IPS-20b (cell line): ENCODE measurements at regions not wholly inside any gene's neighbourhood (a gene's known extent, or its start where the extent isn't known, plus 50 kb on each side); places are given as distances from the start of the nearest gene placed in this dataset.
A peak's percentile ranks its signal among the peaks of the same experiment; 100 is the strongest.

Experiments
- H3K27ac ChIP-seq: one replicate; pipeline ENCODE4 v1.5.1; 2013; ENCODE audit warnings: low read length
- H3K27me3 ChIP-seq: 2 replicates; pipeline ENCODE4 v1.6.1; 2013; ENCODE audit warnings: mild to moderate bottlenecking, low read length, inconsistent platforms; ENCODE audit not compliant: insufficient read depth
- H3K36me3 ChIP-seq: 2 replicates; pipeline ENCODE4 v1.6.1; 2013; ENCODE audit warnings: low read depth, mild to moderate bottlenecking, inconsistent platforms, low read length, moderate library complexity; ENCODE audit not compliant: insufficient read depth
- H3K4me1 ChIP-seq: 2 replicates; pipeline ENCODE4 v1.6.1; 2013; ENCODE audit warnings: mild to moderate bottlenecking, control low read depth, inconsistent platforms, low read length, moderate library complexity; ENCODE audit not compliant: insufficient read depth
- H3K4me3 ChIP-seq: 2 replicates; pipeline ENCODE4 v1.5.1; 2013; ENCODE audit warnings: mild to moderate bottlenecking, low read length, inconsistent platforms
- H3K9ac ChIP-seq: 2 replicates; pipeline ENCODE4 v1.6.1; 2013; ENCODE audit warnings: low read depth, mild to moderate bottlenecking, inconsistent platforms, low read length, moderate library complexity
- H3K9me3 ChIP-seq: 2 replicates; pipeline ENCODE4 v1.6.1; 2013; ENCODE audit warnings: mild to moderate bottlenecking, low read depth, low read length, inconsistent platforms; ENCODE audit not compliant: insufficient read depth

DNA sequence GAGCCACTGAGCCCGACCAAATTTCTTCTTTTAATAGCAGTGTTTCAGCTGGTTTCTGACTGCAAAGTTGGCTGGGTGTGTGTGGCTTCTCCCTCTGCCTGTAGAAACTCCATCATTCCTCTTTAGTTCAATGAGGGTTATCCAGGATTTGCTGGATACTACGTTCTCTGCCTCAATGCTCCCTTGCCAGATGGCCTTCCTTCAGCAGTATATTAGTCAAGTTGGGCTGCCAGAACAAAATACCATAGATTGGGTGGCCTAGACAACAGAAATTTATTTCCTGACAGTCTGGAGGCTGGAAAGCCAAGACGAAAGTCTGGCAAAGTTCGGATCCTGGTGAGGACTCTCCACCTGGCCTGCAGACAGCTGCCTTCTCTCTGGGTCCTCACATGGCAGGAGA lies 103.7 kb downstream of the NOG start:
- Histone ChIP-seq H3K36me3 (no peaks in the 10 kb centered on the region), H3K9me3 (no peaks in the 10 kb centered on the region), H3K4me1 (peaks cover 5% of the 10 kb centered on the region; the same call in 1 of the 2 replicates), H3K27me3 (no peaks in the 10 kb centered on the region), H3K9ac (no peak overlapping the region), H3K27ac (no peak overlapping the region), H3K4me3 (no peak overlapping the region)

DNA sequence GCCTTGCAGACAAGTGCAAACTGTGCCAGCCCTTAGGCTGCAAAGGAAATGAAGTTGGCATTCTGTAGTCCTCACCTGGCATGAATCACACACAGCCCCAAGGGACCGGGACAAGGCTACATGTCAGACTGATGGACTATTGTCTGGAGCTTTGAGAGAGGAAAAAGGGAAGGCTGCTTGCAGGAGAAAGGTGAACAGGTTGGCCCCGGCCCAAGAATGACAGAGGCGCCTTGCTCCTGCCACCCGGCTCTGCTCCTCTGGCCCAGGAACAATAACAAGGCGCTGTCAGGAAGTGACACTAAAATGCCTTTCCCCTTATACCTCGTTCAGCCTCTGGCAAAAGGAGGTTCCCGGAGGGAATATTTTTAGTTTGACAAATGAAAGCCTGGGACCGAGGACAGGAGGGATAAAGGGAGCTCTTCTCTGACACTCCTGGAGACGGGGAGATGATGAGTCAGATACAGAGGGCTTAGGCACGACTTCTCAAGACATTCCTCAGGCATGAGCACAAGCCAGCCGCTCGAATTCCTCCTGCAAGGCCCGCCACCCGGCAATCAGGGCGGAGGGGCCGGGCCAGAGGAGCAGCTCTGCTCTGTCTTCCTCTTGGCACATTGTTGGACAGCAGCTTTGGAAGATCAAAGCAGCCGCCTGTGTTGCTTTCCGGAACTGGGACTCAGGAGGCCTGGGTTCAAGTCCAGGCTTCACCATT lies 105.8 kb downstream of the NOG start:
- Histone ChIP-seq H3K9ac (no peak overlapping the region), H3K4me1 (peaks cover 5% of the 10 kb centered on the region; the same call in 1 of the 2 replicates), H3K9me3 (no peaks in the 10 kb centered on the region), H3K36me3 (no peaks in the 10 kb centered on the region), H3K4me3 (no peak overlapping the region), H3K27ac (no peak overlapping the region), H3K27me3 (no peaks in the 10 kb centered on the region)

DNA sequence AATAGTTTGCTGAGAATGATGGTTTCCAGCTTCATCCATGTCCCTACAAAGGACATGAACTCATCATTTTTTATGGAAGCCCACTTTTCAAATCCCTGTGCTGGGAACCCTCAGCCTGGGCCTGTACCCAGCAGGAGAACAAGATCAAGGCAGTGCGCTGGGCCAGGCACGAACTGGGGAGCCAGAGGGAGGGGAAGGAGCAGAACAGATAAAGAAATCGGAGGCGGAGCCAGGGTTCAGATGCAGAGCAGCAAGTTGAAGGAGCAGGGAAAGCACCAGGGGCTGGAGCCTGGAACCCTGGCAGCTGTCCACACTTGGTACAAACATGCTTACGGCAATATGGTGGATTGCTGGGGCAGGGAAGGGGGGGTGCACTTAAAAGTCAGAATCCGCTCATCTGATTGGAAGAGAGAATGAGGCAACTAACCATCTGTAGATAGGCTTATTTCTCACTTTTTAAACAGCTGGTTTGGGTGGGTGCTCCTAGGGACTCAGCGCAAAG lies 107.5 kb downstream of the NOG start:
- H3K27me3 ChIP-seq: no peaks in the 10 kb centered on the region
- no peaks in the 10 kb centered on the region for H3K36me3 ChIP-seq
- no peak overlapping the region for H3K9ac ChIP-seq
- H3K9me3 ChIP-seq: no peaks in the 10 kb centered on the region
- H3K4me3 ChIP-seq: no peak overlapping the region
- H3K4me1 ChIP-seq: peaks cover 5% of the 10 kb centered on the region; the same call in 1 of the 2 replicates
- no peak overlapping the region for H3K27ac ChIP-seq

DNA sequence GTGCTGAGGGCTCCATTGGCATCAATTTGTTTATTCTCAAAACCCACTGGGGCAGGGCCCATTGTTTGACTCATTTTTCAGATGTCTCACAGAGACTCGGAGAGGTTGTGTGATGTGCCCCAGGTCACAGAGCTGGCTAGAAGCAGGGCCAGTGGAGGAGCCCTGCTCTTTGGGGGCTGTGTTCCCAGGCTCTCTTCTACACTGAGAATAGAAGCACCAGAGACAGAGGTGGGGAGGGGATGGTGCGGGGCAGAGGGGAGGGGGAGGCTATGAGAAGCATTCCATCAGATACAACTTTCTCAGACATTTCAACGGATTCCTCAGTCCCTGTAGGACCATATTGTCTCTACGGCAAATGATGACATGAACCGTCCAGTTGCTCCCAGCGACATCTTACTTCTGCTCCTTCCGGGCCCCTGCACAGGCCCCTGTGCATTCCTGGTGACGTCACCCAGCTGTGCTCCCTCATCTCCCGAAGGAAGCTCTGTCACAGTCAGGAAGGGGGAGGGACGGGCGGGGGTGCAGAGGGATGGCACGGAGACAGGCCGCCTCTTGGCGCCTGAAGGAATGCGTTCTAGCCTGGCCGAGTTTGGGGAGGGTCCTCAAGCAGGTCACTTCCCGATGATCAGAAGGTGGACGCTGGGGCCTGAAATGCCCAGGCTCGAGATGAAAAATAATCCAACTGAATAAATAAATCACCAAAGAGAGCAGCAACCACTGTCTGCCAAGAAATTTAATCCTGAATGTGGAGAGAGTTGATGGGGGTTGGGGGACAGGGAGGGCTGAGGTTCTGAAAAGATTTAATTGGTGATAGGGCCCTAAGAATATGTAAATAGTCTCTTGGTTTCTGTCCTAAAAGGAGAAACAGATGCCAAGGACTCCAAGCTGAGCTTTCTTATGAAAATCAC lies 114.1 kb downstream of the NOG start:
- Histone ChIP-seq H3K9me3 (no peaks in the 10 kb centered on the region), H3K4me1 (peaks cover 14% of the 10 kb centered on the region; the same call in 1 of the 2 replicates), H3K4me3 (peak overlapping the region; percentile 48; the same call in 1 of the 2 replicates), H3K36me3 (no peaks in the 10 kb centered on the region), H3K27ac (no peak overlapping the region), H3K27me3 (no peaks in the 10 kb centered on the region), H3K9ac (peak overlapping the region; percentile 30; the same call in 1 of the 2 replicates)

DNA sequence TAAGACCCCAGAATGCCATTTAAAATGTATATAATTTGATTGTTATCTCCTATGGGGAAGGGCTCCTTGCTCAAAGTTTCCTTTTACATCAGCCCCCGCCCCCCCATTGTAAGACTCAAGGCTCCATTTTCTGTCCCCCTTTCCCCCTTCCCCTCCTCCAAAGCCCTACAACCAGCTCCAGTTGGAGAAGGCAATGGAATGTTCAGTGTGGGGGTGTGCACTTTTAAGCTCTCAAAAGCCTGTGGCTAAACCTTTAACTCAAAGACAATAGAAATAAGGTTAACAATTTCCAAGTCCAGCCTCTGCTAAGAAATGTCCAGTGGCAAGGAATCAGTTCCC lies 114.7 kb downstream of the NOG start:
- Histone ChIP-seq H3K4me3 (peak overlapping the region; percentile 48; the same call in 1 of the 2 replicates), H3K9me3 (no peaks in the 10 kb centered on the region), H3K27ac (no peak overlapping the region), H3K4me1 (peaks cover 14% of the 10 kb centered on the region; the same call in 1 of the 2 replicates), H3K27me3 (no peaks in the 10 kb centered on the region), H3K36me3 (no peaks in the 10 kb centered on the region), H3K9ac (peak overlapping the region; percentile 30; the same call in 1 of the 2 replicates)

DNA sequence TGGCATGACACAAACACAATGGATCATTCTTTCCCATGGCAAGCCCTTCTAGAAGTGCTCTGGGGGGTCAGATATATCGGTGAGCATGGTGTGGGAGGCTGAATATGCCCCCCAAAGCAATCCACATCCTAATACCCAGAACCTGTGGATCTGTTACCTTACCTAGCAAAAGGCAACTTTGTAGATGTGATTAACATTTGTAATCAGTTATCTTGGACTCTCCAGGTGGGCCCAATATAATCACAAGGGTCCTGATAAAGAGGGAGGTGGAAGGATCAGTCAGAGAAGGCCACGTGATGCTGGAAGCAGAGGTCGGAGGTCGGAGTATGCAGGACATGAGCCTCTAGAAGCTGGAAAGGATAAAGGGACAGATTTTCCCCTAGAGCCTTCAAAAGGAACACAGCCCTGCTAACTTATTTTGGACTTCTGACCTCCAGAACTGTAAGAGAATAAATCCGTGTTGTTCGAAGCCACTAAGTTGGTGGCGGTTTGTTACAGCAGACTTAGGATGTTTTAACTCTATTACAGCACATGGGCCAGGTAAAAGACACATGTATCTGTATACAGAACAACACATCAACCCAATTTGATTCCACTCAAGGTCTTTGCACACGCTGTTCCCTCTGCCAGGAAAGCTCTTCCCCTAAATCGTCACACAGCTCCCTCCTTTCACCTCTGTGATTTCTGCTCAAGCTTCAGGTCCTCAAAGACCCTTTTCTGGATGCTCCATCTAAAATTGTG lies 115.3 kb downstream of the NOG start:
- Histone ChIP-seq H3K27ac (no peak overlapping the region), H3K27me3 (no peaks in the 10 kb centered on the region), H3K36me3 (no peaks in the 10 kb centered on the region)

DNA sequence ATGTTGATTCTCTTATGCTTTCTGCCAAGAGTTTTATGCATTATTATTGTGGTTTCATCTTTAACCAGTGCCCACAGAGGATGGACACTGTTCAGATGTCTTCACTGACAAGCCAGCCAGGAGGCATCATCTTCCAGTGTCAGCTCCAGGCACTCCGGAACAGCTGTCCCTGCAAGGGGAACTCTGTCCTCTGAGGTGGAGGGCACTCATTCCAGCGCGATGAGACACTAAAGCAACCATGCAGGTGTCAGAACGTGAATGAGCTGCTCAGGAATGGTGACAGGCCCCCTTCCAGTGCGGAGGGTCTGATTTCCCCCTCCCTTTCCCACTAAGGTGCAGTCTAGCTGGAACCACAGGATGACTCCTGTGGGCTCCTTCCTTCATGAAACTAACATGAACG lies 117.5 kb downstream of the NOG start:
- Histone ChIP-seq H3K36me3 (no peaks in the 10 kb centered on the region), H3K4me1 (peaks cover 14% of the 10 kb centered on the region; the same call in 1 of the 2 replicates)

More for the DNA sequence above, 115.3 kb downstream of the NOG start:
- Histone ChIP-seq H3K4me1 (peaks cover 14% of the 10 kb centered on the region; the same call in 1 of the 2 replicates), H3K9me3 (no peaks in the 10 kb centered on the region), H3K9ac (no peak overlapping the region), H3K4me3 (peak overlapping the region; percentile 48; the same call in 1 of the 2 replicates)

DNA sequence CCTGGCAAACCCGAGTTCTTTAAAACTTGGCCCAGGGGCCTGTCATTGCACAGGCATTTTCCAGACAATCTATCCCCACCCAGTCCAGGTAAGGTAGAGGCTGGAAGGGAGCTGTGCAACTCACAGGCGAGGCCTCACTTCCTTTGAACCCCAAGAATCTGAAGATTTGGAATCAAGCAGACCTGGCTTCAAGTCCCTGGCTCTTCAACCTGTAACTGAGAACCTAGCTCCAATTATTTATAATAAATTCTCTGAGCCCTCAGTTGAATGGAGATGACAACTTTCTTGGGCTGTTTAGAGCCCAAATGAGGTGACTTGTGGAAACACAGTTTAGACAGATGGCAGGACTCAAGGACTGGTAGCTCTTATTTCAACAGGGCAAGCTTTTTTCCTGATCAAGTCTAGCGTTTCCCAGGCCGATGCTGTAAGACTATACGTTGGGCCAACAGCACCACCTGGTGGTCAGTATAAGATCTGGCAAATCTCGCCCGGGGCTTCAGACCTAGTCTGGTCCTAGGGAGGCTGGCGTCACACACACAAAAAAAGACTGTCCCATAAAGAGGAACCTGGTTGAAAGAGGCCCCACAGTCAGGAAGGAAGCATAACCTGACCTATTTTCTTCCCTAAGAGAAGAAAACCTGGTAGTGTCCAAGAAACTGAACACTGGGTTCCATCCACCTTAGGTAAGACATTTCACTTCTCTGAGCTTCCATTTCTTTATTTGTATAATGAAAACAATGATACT lies 117.9 kb downstream of the C17orf67 start:
- Histone ChIP-seq H3K9ac (no peak overlapping the region), H3K27me3 (no peaks in the 10 kb centered on the region), H3K4me1 (no peaks in the 10 kb centered on the region; the same call in 1 of the 2 replicates), H3K4me3 (no peak overlapping the region), H3K9me3 (no peaks in the 10 kb centered on the region), H3K27ac (no peak overlapping the region), H3K36me3 (no peaks in the 10 kb centered on the region)

More for the DNA sequence above, 117.5 kb downstream of the NOG start:
- H3K27ac ChIP-seq: no peak overlapping the region
- H3K9ac ChIP-seq: no peak overlapping the region
- H3K4me3 ChIP-seq: no peak overlapping the region
- H3K27me3 ChIP-seq: no peaks in the 10 kb centered on the region
- H3K9me3 ChIP-seq: no peaks in the 10 kb centered on the region

DNA sequence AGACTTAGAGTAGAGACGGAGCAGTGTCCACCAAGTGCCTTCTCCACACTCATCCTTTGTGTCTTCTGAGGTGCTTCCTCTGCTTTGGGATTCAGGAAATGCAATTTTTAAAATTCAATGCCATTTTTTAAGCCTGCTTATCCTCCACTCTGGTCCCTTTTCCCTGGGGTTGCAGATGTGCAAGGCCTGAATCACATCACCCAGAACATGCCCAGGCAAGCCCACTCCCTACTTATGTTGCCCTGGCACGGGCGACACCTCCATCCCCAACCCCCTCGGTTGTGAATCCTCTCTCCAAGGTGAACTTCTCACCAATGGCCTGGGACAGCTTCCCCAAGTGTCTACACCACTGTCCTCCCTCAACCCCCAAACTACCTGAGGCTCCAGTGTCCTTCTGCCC lies 116.2 kb downstream of the C17orf67 start:
- no peaks in the 10 kb centered on the region; the same call in 1 of the 2 replicates for H3K4me1 ChIP-seq
- no peak overlapping the region for H3K9ac ChIP-seq
- H3K27ac ChIP-seq: no peak overlapping the region
- H3K9me3 ChIP-seq: no peaks in the 10 kb centered on the region
- no peaks in the 10 kb centered on the region for H3K36me3 ChIP-seq
- H3K4me3 ChIP-seq: no peak overlapping the region
- H3K27me3 ChIP-seq: no peaks in the 10 kb centered on the region

DNA sequence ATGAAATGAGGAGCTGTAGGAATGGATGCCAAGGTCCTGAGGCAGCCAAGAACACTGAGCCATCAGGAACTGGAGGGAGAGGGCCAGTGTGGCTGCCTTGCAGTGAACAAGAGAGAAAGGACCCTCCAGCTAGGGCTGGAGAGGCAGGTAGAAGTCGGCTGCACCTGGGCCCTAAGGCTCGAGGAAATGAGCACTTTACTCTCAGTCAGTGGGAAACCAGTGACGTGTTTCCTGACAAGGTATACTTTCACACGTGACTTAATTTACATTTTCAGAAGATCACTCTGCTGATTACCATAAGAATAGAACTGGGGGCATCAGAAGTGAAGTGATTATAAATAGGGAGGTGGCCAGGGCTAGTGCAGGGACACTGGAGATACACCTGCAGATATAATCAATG lies 115.2 kb downstream of the C17orf67 start:
- no peaks in the 10 kb centered on the region; the same call in 1 of the 2 replicates for H3K4me1 ChIP-seq
- no peak overlapping the region for H3K4me3 ChIP-seq
- no peaks in the 10 kb centered on the region for H3K9me3 ChIP-seq
- H3K27ac ChIP-seq: no peak overlapping the region
- H3K27me3 ChIP-seq: no peaks in the 10 kb centered on the region
- no peaks in the 10 kb centered on the region for H3K36me3 ChIP-seq
- H3K9ac ChIP-seq: no peak overlapping the region
